Astrocyte (in vitro differentiated cells and primary cell): ENCODE measurements at regions not wholly inside any gene's neighbourhood (a gene's known extent, or its start where the extent isn't known, plus 50 kb on each side); places are given as distances from the start of the nearest gene placed in this dataset.

Source experiments
- CTCF ChIP-seq: IDR thresholded peaks from 2 replicates; pipeline ENCODE4 v1.5.1; 2011; ENCODE audit warnings: low read depth, mild to moderate bottlenecking, inconsistent platforms, low read length, moderate library complexity; ENCODE audit not compliant: insufficient read depth
- EZH2 ChIP-seq: IDR thresholded peaks from 2 replicates; pipeline ENCODE4 v1.6.1; 2012; ENCODE audit warnings: mild to moderate bottlenecking, low read length, inconsistent platforms; ENCODE audit not compliant: insufficient read depth

DNA sequence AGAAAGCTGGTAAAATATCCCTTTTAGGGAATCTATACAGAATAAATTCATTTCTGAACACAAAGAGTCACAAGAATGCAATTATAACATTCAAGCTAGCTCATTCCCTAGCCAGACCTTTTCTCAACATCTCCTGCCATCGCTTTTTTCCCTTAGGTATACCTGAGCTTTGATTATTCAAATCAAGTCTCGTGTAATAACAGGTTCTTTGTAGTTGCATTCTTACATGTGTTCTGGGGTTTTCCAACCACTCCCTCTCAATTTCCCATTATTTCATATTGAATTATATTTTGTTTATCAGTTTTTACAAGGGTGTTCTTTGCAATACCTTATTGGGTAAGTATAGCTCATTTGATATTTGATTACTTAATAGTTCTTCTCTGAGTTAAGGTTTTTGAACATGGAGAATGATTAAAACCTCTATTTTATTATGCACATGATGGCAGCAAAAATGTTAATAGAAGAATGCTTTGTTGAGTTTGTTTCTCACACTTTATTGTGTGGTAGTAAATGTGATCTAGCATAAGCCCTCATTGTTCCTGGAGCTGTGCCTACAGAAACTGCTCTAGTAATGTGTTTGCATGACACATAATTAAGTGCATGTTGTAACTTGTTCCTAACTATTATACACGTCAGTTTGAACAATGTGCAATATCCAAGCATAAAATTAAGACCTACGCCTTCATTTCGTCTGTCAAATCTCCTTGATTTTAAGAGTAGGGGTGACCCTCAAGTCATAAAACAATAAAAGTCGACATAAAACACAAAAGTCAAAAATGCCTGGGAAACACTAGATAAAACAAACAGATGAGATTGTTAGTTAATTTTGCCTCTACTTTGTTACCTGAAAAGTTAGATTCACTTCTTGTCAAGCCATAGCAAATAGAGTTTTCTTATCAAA lies 124.0 kb upstream of the POF1B start:
- no peak for TF ChIP-seq CTCF
- TF ChIP-seq EZH2: no peak
